Psoas muscle (tissue), 7 donors: ENCODE measurements at regions not wholly inside any gene's neighbourhood (a gene's known extent, or its start where the extent isn't known, plus 50 kb on each side); places are given as distances from the start of the nearest gene placed in this dataset.

Source experiments
- ATAC-seq, 4 donors: fragments of 200-7000 bp; cut with Tn5 transposase; one replicate each; pipeline ENCODE4 v1.9.1; 2020; ENCODE audit warnings: moderate library complexity in 3 of 4, mild to moderate bottlenecking in 2 of 4
- DNase-seq, 2 donors: peaks; one replicate each; pipeline ENCODE4 v3.0.0-alpha.2; 2020
- H3K27ac ChIP-seq: fragments of 200-600 bp; one replicate; pipeline ENCODE4 v1.8.0; 2022
- H3K27me3 ChIP-seq, 3 donors: fragments of 200-600 bp in 1 of 3; one replicate each; pipeline versions ENCODE4 v1.6.1 to v1.8.0; 2013 to 2022; ENCODE audit warnings: low read length in 2 of 3, mild to moderate bottlenecking in 2 of 3, moderate library complexity in 1 of 3; ENCODE audit not compliant: insufficient read depth in 3 of 3
- H3K36me3 ChIP-seq, 2 donors: fragments of 200-600 bp in 1 of 2; one replicate each; pipeline versions ENCODE4 v1.6.1 to v1.8.0; 2013 to 2022; ENCODE audit warnings: low read depth in 1 of 2, mild to moderate bottlenecking in 1 of 2, moderate library complexity in 1 of 2; ENCODE audit not compliant: insufficient read depth in 1 of 2
- H3K4me1 ChIP-seq: fragments of 200-600 bp; one replicate; pipeline ENCODE4 v1.8.0; 2022
- H3K4me3 ChIP-seq: fragments of 200-600 bp; one replicate; pipeline ENCODE4 v1.8.0; 2022; ENCODE audit warnings: mild to moderate bottlenecking
- H3K9me3 ChIP-seq: fragments of 200-600 bp; one replicate; pipeline ENCODE4 v1.8.0; 2022
- CTCF ChIP-seq: fragments of 200-600 bp; IDR thresholded peaks from one replicate; pipeline ENCODE4 v1.8.0; 2022; ENCODE audit warnings: antibody characterized with exemption
- WGBS, 3 donors: extraction: QIAGEN DNeasy Blood & Tissue Kit; methylation state at CpG; one replicate each; pipeline versions ENCODE4 v1.1.6 to v1.1.7; 2013; 5-methylcytosine and 5-hydroxymethylcytosine counted together
- intact Hi-C, 2 donors: fragments of 100-400 bp; cut with DNase I; formaldehyde crosslinking; loops; one replicate each; pipeline versions ENCODE4 v1.11.0 to v1.14.2; 2022
- donor health status: healthy with polysubstance abuse.
- donor health status: DM: no; HTN: no; CAD: no; lungs with moderate emphysema.
- donor health status: Bipolar disorder and iron deficiency.
- donor health status: healthy.
- donor health status: DM: yes; HTN: yes; CAD: no.
- donor health status: DM: no; HTN: no; CAD: no.
- donor health status: DM: yes; HTN: yes; CAD: no.

- Histone ChIP-seq H3K36me3 (no peaks in the 10 kb centered on the region), H3K27ac (no peak overlapping the region), H3K4me1 (peaks cover 4% of the 10 kb centered on the region), H3K27me3 (no peaks in the 10 kb centered on the region), H3K4me3 (no peak overlapping the region), H3K9me3 (no peaks in the 10 kb centered on the region)
- WGBS, 3 donors: 73 to 79% (median 75%) methylated on average over 6 of the region's 6 CpGs
- ATAC-seq (no peak), DNase-seq (no peak)
- intact Hi-C loops: no loop called here
- TF ChIP-seq CTCF: no peak
These were observed 187.1 kb downstream of the ID4 start for GRCh38 chr6:20024316-20024673.

GRCh38 chr6:20024978-20025377, 187.3 kb downstream of the MBOAT1 start:
- intact Hi-C loops: no loop called here
- WGBS, 3 donors: 41 to 46% (median 44%) methylated on average over 6 of the region's 6 CpGs
- Histone ChIP-seq H3K9me3 (no peaks in the 10 kb centered on the region), H3K4me1 (peaks cover 4% of the 10 kb centered on the region), H3K27me3 (no peaks in the 10 kb centered on the region), H3K36me3 (no peaks in the 10 kb centered on the region), H3K27ac (no peak overlapping the region), H3K4me3 (no peak overlapping the region)
- no peak for TF ChIP-seq CTCF
- ATAC-seq (no peak), DNase-seq (no peak)

GRCh38 chr6:20025681-20026080, 186.6 kb downstream of the MBOAT1 start:
- Histone ChIP-seq H3K27me3 (no peaks in the 10 kb centered on the region), H3K9me3 (no peaks in the 10 kb centered on the region), H3K36me3 (no peaks in the 10 kb centered on the region), H3K4me3 (no peak overlapping the region), H3K4me1 (peaks cover 4% of the 10 kb centered on the region), H3K27ac (no peak overlapping the region)
- no peak for TF ChIP-seq CTCF
- DNase-seq (no peak), ATAC-seq (no peak)
- intact Hi-C loops: no loop called here
- 91 to 95% (median 93%) methylated on average over 2 of the region's 2 CpGs for whole genome bisulfite sequencing, 3 donors

- intact Hi-C loops: no loop called here
- no peaks in the 10 kb centered on the region for H3K9me3 ChIP-seq
- no peak overlapping the region for H3K4me3 ChIP-seq
- H3K27ac ChIP-seq: no peak overlapping the region
- no peaks in the 10 kb centered on the region for H3K36me3 ChIP-seq
- TF ChIP-seq CTCF: no peak
- ATAC-seq: no peak
- peaks cover 4% of the 10 kb centered on the region for H3K4me1 ChIP-seq
- peaks cover 0 to 7% (median 0%) of the 10 kb centered on the region in 3 donors for H3K27me3 ChIP-seq
- no peak for DNase-seq
- WGBS, 3 donors: 73 to 74% (median 73%) methylated on average over 9 of the region's 9 CpGs
These were observed 184.1 kb downstream of the MBOAT1 start for GRCh38 chr6:20028143-20028542.

- ATAC-seq (no peak), DNase-seq (no peak)
- intact Hi-C loops: no loop called here
- Histone ChIP-seq H3K36me3 (no peaks in the 10 kb centered on the region), H3K27me3 (peaks cover 0 to 7% (median 0%) of the 10 kb centered on the region in 3 donors), H3K4me3 (no peak overlapping the region), H3K4me1 (peaks cover 4% of the 10 kb centered on the region), H3K27ac (no peak overlapping the region), H3K9me3 (no peaks in the 10 kb centered on the region)
- no peak for TF ChIP-seq CTCF
- 73 to 80% (median 80%) methylated on average over 4 of the region's 4 CpGs for WGBS, 3 donors
These were observed 183.7 kb downstream of the MBOAT1 start for GRCh38 chr6:20028562-20028961.
